H9 (cell line): ENCODE measurements at regions not wholly inside any gene's neighbourhood (a gene's known extent, or its start where the extent isn't known, plus 50 kb on each side); places are given as distances from the start of the nearest gene placed in this dataset.

Experiments used
- DNase-seq: peaks from one replicate; pipeline ENCODE4 v3.0.0-alpha.2; 2017
- H2AFZ ChIP-seq: one replicate; pipeline ENCODE4 v1.6.1; 2013; ENCODE audit warnings: mild to moderate bottlenecking, low read length, control low read depth, moderate library complexity
- H2AK5ac ChIP-seq: 2 replicates; pipeline ENCODE4 v1.6.1; 2013; ENCODE audit warnings: low read length, control low read depth, mixed read lengths; ENCODE audit not compliant: insufficient read length
- H2BK120ac ChIP-seq: one replicate; pipeline ENCODE4 v1.6.1; 2013; ENCODE audit warnings: low read depth, mild to moderate bottlenecking, low read length, control low read depth, inconsistent platforms; ENCODE audit not compliant: poor library complexity, severe bottlenecking
- H2BK12ac ChIP-seq: 2 replicates; pipeline ENCODE4 v1.6.1; 2013; ENCODE audit warnings: low read length, control low read depth, mixed read lengths, low read depth; ENCODE audit not compliant: insufficient read length
- H2BK15ac ChIP-seq: 2 replicates; pipeline ENCODE4 v1.6.1; 2013; ENCODE audit warnings: low read depth, low read length, control low read depth
- H2BK20ac ChIP-seq: one replicate; pipeline ENCODE4 v1.6.1; 2013; ENCODE audit warnings: low read depth, mild to moderate bottlenecking, low read length, control low read depth, inconsistent platforms; ENCODE audit not compliant: poor library complexity, severe bottlenecking
- H2BK5ac ChIP-seq: 2 replicates; pipeline ENCODE4 v1.6.1; 2013; ENCODE audit warnings: low read length, control low read depth, mixed read lengths; ENCODE audit not compliant: insufficient read length
- H3K14ac ChIP-seq: 2 replicates; pipeline ENCODE4 v1.6.1; 2013; ENCODE audit warnings: low read length, control low read depth; ENCODE audit not compliant: insufficient read depth
- H3K18ac ChIP-seq: 2 replicates; pipeline ENCODE4 v1.6.1; 2013; ENCODE audit warnings: low read depth, mild to moderate bottlenecking, mixed read lengths, low read length, control low read depth; ENCODE audit not compliant: insufficient read length
- H3K23ac ChIP-seq: 2 replicates; pipeline ENCODE4 v1.6.1; 2013; ENCODE audit warnings: low read length, control low read depth, mixed read lengths, low read depth; ENCODE audit not compliant: insufficient read length
- H3K23me2 ChIP-seq: 2 replicates; pipeline ENCODE4 v1.6.1; 2013; ENCODE audit warnings: low read depth, mild to moderate bottlenecking, mixed read lengths, low read length, control low read depth; ENCODE audit not compliant: insufficient read length, poor library complexity, severe bottlenecking
- H3K27ac ChIP-seq: 2 replicates; pipeline ENCODE4 v1.5.1; 2013; ENCODE audit warnings: low read length, control low read depth, mixed read lengths, low read depth; ENCODE audit not compliant: insufficient read length
- H3K27me3 ChIP-seq: 2 replicates; pipeline ENCODE4 v1.6.1; 2013; ENCODE audit warnings: low read length, control low read depth, inconsistent platforms; ENCODE audit not compliant: insufficient read depth
- H3K4ac ChIP-seq: 2 replicates; pipeline ENCODE4 v1.6.1; 2013; ENCODE audit warnings: low read depth, mild to moderate bottlenecking, control low read depth, inconsistent platforms, low read length, moderate library complexity
- H3K4me1 ChIP-seq: 2 replicates; pipeline ENCODE4 v1.6.1; 2013; ENCODE audit warnings: low read length, control low read depth, inconsistent platforms; ENCODE audit not compliant: insufficient read depth
- H3K4me2 ChIP-seq: 2 replicates; pipeline ENCODE4 v1.6.1; 2013; ENCODE audit warnings: low read length, control low read depth, mixed read lengths; ENCODE audit not compliant: insufficient read length, insufficient read depth
- H3K56ac ChIP-seq: 2 replicates; pipeline ENCODE4 v1.6.1; 2013; ENCODE audit warnings: low read depth, mild to moderate bottlenecking, mixed read lengths, low read length, control low read depth; ENCODE audit not compliant: insufficient read length
- H3K79me1 ChIP-seq: 2 replicates; pipeline ENCODE4 v1.6.1; 2013; ENCODE audit warnings: low read depth, mild to moderate bottlenecking, moderate library complexity, low read length, control low read depth, inconsistent platforms; ENCODE audit not compliant: insufficient read depth, poor library complexity, severe bottlenecking
- H3K79me2 ChIP-seq: 2 replicates; pipeline ENCODE4 v1.6.1; 2013; ENCODE audit warnings: low read length, control low read depth, inconsistent platforms; ENCODE audit not compliant: insufficient read depth
- H3K9ac ChIP-seq: 2 replicates; pipeline ENCODE4 v1.6.1; 2013; ENCODE audit warnings: low read length, control low read depth, mixed read lengths; ENCODE audit not compliant: insufficient read length; ENCODE audit errors: extremely low read depth
- H3K9me3 ChIP-seq: one replicate; pipeline ENCODE4 v1.6.1; 2013; ENCODE audit warnings: low read depth, low read length, inconsistent platforms; ENCODE audit not compliant: control insufficient read depth
- H3T11ph ChIP-seq: one replicate; pipeline ENCODE4 v1.6.1; 2013; ENCODE audit warnings: mild to moderate bottlenecking, low read length, control low read depth, inconsistent platforms
- H4K20me1 ChIP-seq: one replicate; pipeline ENCODE4 v1.6.1; 2013; ENCODE audit not compliant: control insufficient read depth, insufficient read length, insufficient read depth
- H4K5ac ChIP-seq: 2 replicates; pipeline ENCODE4 v1.6.1; 2013; ENCODE audit warnings: low read depth, mild to moderate bottlenecking, mixed read lengths, low read length, control low read depth; ENCODE audit not compliant: insufficient read length
- H4K8ac ChIP-seq: replicated peaks from 2 replicates; pipeline ENCODE4 v1.6.1; 2013; ENCODE audit warnings: low read length, control low read depth, mixed read lengths, low read depth; ENCODE audit not compliant: insufficient read length
- H4K91ac ChIP-seq: 2 replicates; pipeline ENCODE4 v1.6.1; 2013; ENCODE audit warnings: low read depth, mild to moderate bottlenecking, moderate library complexity, mixed read lengths, low read length, control low read depth; ENCODE audit not compliant: insufficient read length
- H3K27ac Mint-ChIP-seq, 3 experiments: 2 replicates in 2 of 3; 3 replicates in 1 of 3; pipeline ENCODE4 v1.8.0; 2020 to 2021; ENCODE audit warnings: mixed read lengths in 3 of 3, mild to moderate bottlenecking in 1 of 3, moderate library complexity in 1 of 3
- H3K27me3 Mint-ChIP-seq: 2 replicates; pipeline ENCODE4 v1.8.0; 2021; ENCODE audit warnings: low read depth, mild to moderate bottlenecking, moderate library complexity, mixed read lengths
- H3K36me3 Mint-ChIP-seq, 3 experiments: 2 replicates in 2 of 3; 3 replicates in 1 of 3; pipeline ENCODE4 v1.8.0; 2020 to 2021; ENCODE audit warnings: low read depth in 3 of 3, mixed read lengths in 3 of 3; ENCODE audit not compliant: insufficient read depth in 1 of 3
- H3K4me1 Mint-ChIP-seq, 2 experiments: 2 replicates each; pipeline ENCODE4 v1.8.0; 2020; ENCODE audit warnings: mixed read lengths in 2 of 2
- H3K4me3 Mint-ChIP-seq, 2 experiments: 2 replicates in 1 of 2; 3 replicates in 1 of 2; pipeline ENCODE4 v1.8.0; 2020 to 2021; ENCODE audit warnings: mild to moderate bottlenecking in 2 of 2, mixed read lengths in 2 of 2, moderate library complexity in 1 of 2
- H3K9me3 Mint-ChIP-seq, 2 experiments: 2 replicates in 1 of 2; 3 replicates in 1 of 2; pipeline ENCODE4 v1.8.0; 2020; ENCODE audit warnings: mild to moderate bottlenecking in 2 of 2, mixed read lengths in 2 of 2, moderate library complexity in 1 of 2
- CTCF ChIP-seq: fragments of 200-600 bp; sonication (generic); conservative IDR thresholded peaks from 3 replicates; pipeline ENCODE4 v1.8.0; 2021; ENCODE audit warnings: antibody characterized with exemption, mild to moderate bottlenecking
- WGBS: extraction: QIAGEN DNeasy Blood & Tissue Kit; methylation state at CpG from one replicate; pipeline ENCODE4 v1.1.7; 2013; ENCODE audit warnings: missing lambda C conversion rate, low lambda C conversion rate, mixed read lengths; ENCODE audit not compliant: insufficient read length; ENCODE audit errors: extremely low coverage; 5-methylcytosine and 5-hydroxymethylcytosine counted together

- Histone ChIP-seq H2BK120ac (no peak overlapping the region), H3K79me2 (no peaks in the 10 kb centered on the region), H2BK12ac (no peak overlapping the region), H3K27ac (no peak overlapping the region), H3K4me2 (no peak overlapping the region), H3K14ac (no peak overlapping the region), H3K27me3 (no peaks in the 10 kb centered on the region), H3K9ac (no peak overlapping the region), H3K18ac (no peak overlapping the region), H3K4me1 (no peaks in the 10 kb centered on the region), H3K56ac (no peak overlapping the region), H3K23ac (no peak overlapping the region), H3K4ac (no peak overlapping the region), H4K5ac (no peak overlapping the region), H3K79me1 (no peaks in the 10 kb centered on the region), H2AK5ac (no peak overlapping the region), H3K23me2 (no peaks in the 10 kb centered on the region), H2BK20ac (no peak overlapping the region), H2BK5ac (no peak overlapping the region), H4K91ac (no peak overlapping the region), H2AFZ (no peak overlapping the region), H4K8ac (no peak overlapping the region), H3K9me3 (no peaks in the 10 kb centered on the region), H2BK15ac (no peak overlapping the region), H4K20me1 (no peaks in the 10 kb centered on the region), H3T11ph (no peak overlapping the region)
- Mint-ChIP-seq H3K36me3 (peaks cover 0 to 2% (median 0%) of the 10 kb centered on the region in 3 experiments; a peak in 2 of 7 replicates), H3K4me3 (no peak overlapping the region), H3K9me3 (no peaks in the 10 kb centered on the region), H3K27me3 (no peaks in the 10 kb centered on the region), H3K27ac (no peak overlapping the region; a peak in 2 of 7 replicates), H3K4me1 (peaks cover 5 to 9% of the 10 kb centered on the region in 2 experiments; a peak in 2 of 4 replicates)
- whole genome bisulfite sequencing: no CpG with 5 or more reads among the region's 3 CpGs
- no peak for DNase-seq
- TF ChIP-seq CTCF: no peak
These were observed 1332.4 kb upstream of the TMEFF2 start for GRCh38 chr2:193527146-193527545.
